ENCODE measurements at regions not wholly inside any gene's neighbourhood (a gene's known extent, or its start where the extent isn't known, plus 50 kb on each side); places are given as distances from the start of the nearest gene placed in this dataset.
A peak's percentile ranks its signal among the peaks of the same experiment; 100 is the strongest.

DNA sequence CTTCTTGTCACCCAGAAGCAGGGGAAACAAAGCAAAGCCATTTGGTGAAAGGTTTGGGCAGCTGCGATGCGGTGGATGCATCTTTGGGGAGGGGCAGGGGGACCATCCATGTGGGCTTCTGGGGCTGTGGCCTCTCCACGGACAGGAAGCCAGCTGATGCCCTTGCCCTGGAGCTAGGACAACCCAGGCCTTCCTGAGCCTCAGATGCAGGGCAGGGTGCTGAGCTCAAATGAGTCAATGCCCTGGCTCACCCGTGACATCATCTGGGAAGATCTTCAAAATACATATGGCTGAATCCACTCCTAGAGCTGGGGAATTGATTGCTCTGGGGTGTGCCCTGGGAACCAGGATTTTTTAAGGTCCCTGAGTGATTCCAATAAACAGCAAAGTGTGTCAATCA is 1418.2 kb downstream of the TBC1D22A start:
- H3K9me2 ChIP-seq (ENCODE audit: insufficient read depth) = no peaks in the 10 kb centered on the region
- H3K27ac ChIP-seq = no peak overlapping the region
- no peaks in the 10 kb centered on the region for H3K36me3 ChIP-seq (ENCODE audit: low read depth)
- H3K4me1 ChIP-seq (ENCODE audit: insufficient read depth) = no peaks in the 10 kb centered on the region
- H3K4me3 ChIP-seq = no peak overlapping the region
- no peak for TF ChIP-seq EZH2 (IDR thresholded peaks at IDR 0.05; ENCODE audit: insufficient read depth, poor library complexity, severe bottlenecking)
- no peak for TF ChIP-seq EZH2phosphoT487 (IDR thresholded peaks at IDR 0.05; ENCODE audit: insufficient read depth, low read depth)
- no peaks in the 10 kb centered on the region for H3K79me2 ChIP-seq (ENCODE audit: insufficient read depth)
- no peak overlapping the region for H3K4me2 ChIP-seq (ENCODE audit: unreplicated experiment)
- peak; percentile 13 for DNase-seq
- in situ Hi-C loops (cut with MboI) = no loop called here
- whole genome bisulfite sequencing, 2 experiments (ENCODE audit: low coverage in 1 of 2, low lambda C conversion rate in 2 of 2, missing lambda C conversion rate in 2 of 2) = 19 to 21% methylated on average over 4 of the region's 4 CpGs
- H4K20me1 ChIP-seq (ENCODE audit: insufficient read depth) = no peaks in the 10 kb centered on the region
- no peak overlapping the region for H2AFZ ChIP-seq
- no peaks in the 10 kb centered on the region for H3K9me3 ChIP-seq (ENCODE audit: low read depth)
- H3K9ac ChIP-seq = no peak overlapping the region
- no peaks in the 10 kb centered on the region for H3K27me3 ChIP-seq (replicated peaks; ENCODE audit: insufficient read depth)
- no peaks in the 10 kb centered on the region for H3F3A ChIP-seq (ENCODE audit: insufficient read depth)

DNA sequence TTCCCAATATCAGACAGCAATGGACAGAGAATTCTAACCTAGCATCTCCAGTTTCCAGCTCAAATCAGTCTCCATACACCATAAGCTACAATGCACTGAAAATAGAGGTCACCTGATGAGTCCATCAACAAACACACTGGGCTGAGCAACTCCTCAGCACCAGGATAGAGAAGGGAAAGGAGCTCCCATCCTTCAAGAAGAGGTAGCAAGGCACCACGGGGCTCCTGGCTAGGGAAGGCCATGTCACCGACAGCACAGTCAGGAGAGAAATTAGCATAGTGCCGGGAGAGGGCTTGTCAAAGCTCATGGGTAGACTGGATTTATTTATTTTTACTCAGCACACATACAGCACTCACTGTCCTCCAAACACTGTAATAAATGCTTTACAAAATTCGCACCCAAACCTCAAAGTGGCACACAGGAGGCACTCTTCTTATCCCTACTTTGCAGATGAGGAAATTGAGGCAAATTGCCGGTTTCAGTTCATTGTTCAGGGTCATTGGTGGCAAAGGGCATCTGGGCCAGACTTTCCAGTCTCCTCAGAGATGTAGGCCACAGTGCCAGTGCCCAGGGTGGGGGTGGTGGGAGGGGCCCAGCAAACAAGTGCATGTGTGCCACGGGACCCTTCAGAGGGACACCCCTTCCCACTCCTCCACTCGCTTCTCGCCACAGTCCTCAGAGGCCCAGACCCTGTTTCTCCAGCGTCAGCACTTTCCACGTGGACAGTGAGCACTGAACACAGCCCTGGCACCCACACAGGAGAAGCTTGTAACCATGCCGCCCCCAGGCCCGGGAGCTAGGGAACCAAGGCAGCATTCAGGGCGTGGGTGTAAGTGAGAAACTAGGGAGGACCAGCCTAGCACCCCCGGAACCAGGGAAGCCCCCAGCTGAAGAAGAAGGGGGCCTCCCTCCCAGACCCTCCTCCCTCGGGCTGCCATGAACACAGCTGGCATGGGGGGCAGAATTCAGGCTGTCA is 1417.4 kb downstream of the TBC1D22A start:
- no peak overlapping the region for H3K4me2 ChIP-seq (ENCODE audit: unreplicated experiment)
- in situ Hi-C loops (cut with MboI) = no loop called here
- no peak overlapping the region for H3K4me3 ChIP-seq
- no peaks in the 10 kb centered on the region for H3F3A ChIP-seq (ENCODE audit: insufficient read depth)
- no peaks in the 10 kb centered on the region for H3K9me2 ChIP-seq (ENCODE audit: insufficient read depth)
- TF ChIP-seq EZH2 (IDR thresholded peaks at IDR 0.05; ENCODE audit: insufficient read depth, poor library complexity, severe bottlenecking) (no peak), EZH2phosphoT487 (IDR thresholded peaks at IDR 0.05; ENCODE audit: insufficient read depth, low read depth) (no peak)
- no peaks in the 10 kb centered on the region for H3K79me2 ChIP-seq (ENCODE audit: insufficient read depth)
- H3K4me1 ChIP-seq (ENCODE audit: insufficient read depth) = no peaks in the 10 kb centered on the region
- H3K9ac ChIP-seq = no peak overlapping the region
- no peaks in the 10 kb centered on the region for H3K9me3 ChIP-seq (ENCODE audit: low read depth)
- no peaks in the 10 kb centered on the region for H4K20me1 ChIP-seq (ENCODE audit: insufficient read depth)
- WGBS, 2 experiments (ENCODE audit: low coverage in 1 of 2, low lambda C conversion rate in 2 of 2, missing lambda C conversion rate in 2 of 2) = 25 to 28% methylated on average over 13 to 15 of the region's 15 CpGs
- no peaks in the 10 kb centered on the region for H3K27me3 ChIP-seq (replicated peaks; ENCODE audit: insufficient read depth)
- H3K36me3 ChIP-seq (ENCODE audit: low read depth) = no peaks in the 10 kb centered on the region
- H3K27ac ChIP-seq = no peak overlapping the region
- no peak for DNase-seq
- H2AFZ ChIP-seq = no peak overlapping the region

DNA sequence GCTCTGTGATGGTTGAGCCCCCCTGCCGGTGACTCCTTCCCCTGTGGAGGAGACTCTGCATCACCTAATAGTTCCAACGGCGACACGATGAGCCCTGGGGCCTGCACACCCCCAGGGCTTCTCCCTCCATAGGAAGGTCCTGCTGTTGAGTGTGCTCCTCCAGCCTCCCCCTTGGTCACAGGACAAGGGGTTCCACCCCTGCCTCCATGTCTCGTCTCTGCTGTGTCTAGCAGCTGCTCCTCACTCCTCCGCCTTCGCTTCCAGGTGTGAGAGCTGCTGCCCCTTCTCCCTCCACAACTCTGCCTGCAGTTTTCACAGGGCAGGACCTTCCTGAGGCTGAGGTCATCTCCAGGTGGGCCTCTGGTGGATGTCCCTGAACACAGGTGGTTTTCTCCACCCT is 1416.1 kb downstream of the TBC1D22A start:
- no peaks in the 10 kb centered on the region for H3K9me2 ChIP-seq (ENCODE audit: insufficient read depth)
- H3K27ac ChIP-seq = no peak overlapping the region
- no peak for TF ChIP-seq EZH2 (IDR thresholded peaks at IDR 0.05; ENCODE audit: insufficient read depth, poor library complexity, severe bottlenecking)
- TF ChIP-seq EZH2phosphoT487 (IDR thresholded peaks at IDR 0.05; ENCODE audit: insufficient read depth, low read depth) = no peak
- no peaks in the 10 kb centered on the region for H3K4me1 ChIP-seq (ENCODE audit: insufficient read depth)
- 63 to 64% methylated on average over 7 of the region's 7 CpGs for WGBS, 2 experiments (ENCODE audit: low coverage in 1 of 2, low lambda C conversion rate in 2 of 2, missing lambda C conversion rate in 2 of 2)
- no peak overlapping the region for H3K9ac ChIP-seq
- no peak for DNase-seq
- no peak overlapping the region for H3K4me2 ChIP-seq (ENCODE audit: unreplicated experiment)
- no peak overlapping the region for H3K4me3 ChIP-seq
- no peaks in the 10 kb centered on the region for H4K20me1 ChIP-seq (ENCODE audit: insufficient read depth)
- no peaks in the 10 kb centered on the region for H3K9me3 ChIP-seq (ENCODE audit: low read depth)
- no peaks in the 10 kb centered on the region for H3K27me3 ChIP-seq (replicated peaks; ENCODE audit: insufficient read depth)
- H3F3A ChIP-seq (ENCODE audit: insufficient read depth) = no peaks in the 10 kb centered on the region
- in situ Hi-C loops (cut with MboI) = no loop called here
- no peak overlapping the region for H2AFZ ChIP-seq
- no peaks in the 10 kb centered on the region for H3K36me3 ChIP-seq (ENCODE audit: low read depth)
- no peaks in the 10 kb centered on the region for H3K79me2 ChIP-seq (ENCODE audit: insufficient read depth)

DNA sequence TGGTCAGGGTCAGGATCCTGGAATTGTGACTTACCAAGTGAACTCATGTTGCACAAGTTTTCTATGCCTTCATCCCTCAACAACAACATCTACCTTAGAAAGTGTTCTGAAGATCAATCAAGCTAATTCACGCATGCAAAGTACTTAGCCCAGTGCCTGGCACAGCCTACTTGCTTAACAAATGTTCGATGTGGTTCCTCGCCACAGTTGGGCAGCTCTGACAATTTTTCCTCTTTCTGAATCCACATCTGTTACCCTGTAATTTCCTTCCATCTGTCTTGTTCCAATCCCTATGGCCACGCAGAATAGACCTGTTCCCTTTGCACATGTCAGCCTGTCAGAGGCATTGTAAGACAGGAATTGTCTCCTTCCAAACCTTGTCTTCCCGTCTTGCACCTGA is 1415.2 kb downstream of the TBC1D22A start:
- Histone ChIP-seq H3K36me3 (ENCODE audit: low read depth) (no peaks in the 10 kb centered on the region), H3K79me2 (ENCODE audit: insufficient read depth) (no peaks in the 10 kb centered on the region), H3K4me2 (ENCODE audit: unreplicated experiment) (no peak overlapping the region), H3K4me1 (ENCODE audit: insufficient read depth) (no peaks in the 10 kb centered on the region), H3F3A (ENCODE audit: insufficient read depth) (no peaks in the 10 kb centered on the region), H2AFZ (no peak overlapping the region), H4K20me1 (ENCODE audit: insufficient read depth) (no peaks in the 10 kb centered on the region), H3K9ac (no peak overlapping the region), H3K4me3 (no peak overlapping the region), H3K9me2 (ENCODE audit: insufficient read depth) (no peaks in the 10 kb centered on the region), H3K9me3 (ENCODE audit: low read depth) (no peaks in the 10 kb centered on the region), H3K27ac (no peak overlapping the region), H3K27me3 (replicated peaks; ENCODE audit: insufficient read depth) (no peaks in the 10 kb centered on the region)
- in situ Hi-C loops (cut with MboI) = no loop called here
- TF ChIP-seq EZH2phosphoT487 (IDR thresholded peaks at IDR 0.05; ENCODE audit: insufficient read depth, low read depth) (no peak), EZH2 (IDR thresholded peaks at IDR 0.05; ENCODE audit: insufficient read depth, poor library complexity, severe bottlenecking) (no peak)
- no peak for DNase-seq
- 39 to 47% methylated on average over 5 of the region's 5 CpGs for WGBS, 2 experiments (ENCODE audit: low coverage in 1 of 2, low lambda C conversion rate in 2 of 2, missing lambda C conversion rate in 2 of 2)
